ENCODE measurements at regions not wholly inside any gene's neighbourhood (a gene's known extent, or its start where the extent isn't known, plus 50 kb on each side); places are given as distances from the start of the nearest gene placed in this dataset.

DNA sequence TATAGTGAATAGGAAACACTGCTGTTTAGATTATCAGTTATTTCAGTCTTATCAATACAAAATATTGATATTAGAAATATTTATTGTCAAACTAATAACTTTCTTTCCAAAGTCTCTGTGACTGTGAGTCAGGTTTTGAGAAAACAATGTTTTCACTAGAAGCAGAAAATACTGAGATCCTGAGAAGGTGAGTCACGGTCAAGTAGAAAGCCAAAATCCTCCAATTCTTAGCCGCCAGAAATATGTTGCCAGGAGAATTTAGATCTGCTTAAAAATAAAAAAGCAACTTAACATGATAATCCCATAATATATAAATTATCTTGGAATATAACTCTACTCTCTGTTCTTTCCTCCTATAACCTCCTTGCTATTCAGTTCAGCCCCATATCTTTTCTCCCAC lies 181.9 kb upstream of the NRXN1 start:
- DNase-seq = no peak
- Mint-ChIP-seq H3K4me1 (ENCODE audit: low read depth) (no peaks in the 10 kb centered on the region), H3K9me3 (peaks cover 6% of the 10 kb centered on the region), H3K27me3 (ENCODE audit: insufficient read depth) (no peaks in the 10 kb centered on the region; the same call in 1 of the 2 replicates), H3K4me3 (no peak overlapping the region), H3K27ac (no peak overlapping the region), H3K36me3 (ENCODE audit: low read depth) (no peaks in the 10 kb centered on the region)
- TF ChIP-seq CTCF (IDR thresholded peaks at IDR 0.05) = no peak

DNA sequence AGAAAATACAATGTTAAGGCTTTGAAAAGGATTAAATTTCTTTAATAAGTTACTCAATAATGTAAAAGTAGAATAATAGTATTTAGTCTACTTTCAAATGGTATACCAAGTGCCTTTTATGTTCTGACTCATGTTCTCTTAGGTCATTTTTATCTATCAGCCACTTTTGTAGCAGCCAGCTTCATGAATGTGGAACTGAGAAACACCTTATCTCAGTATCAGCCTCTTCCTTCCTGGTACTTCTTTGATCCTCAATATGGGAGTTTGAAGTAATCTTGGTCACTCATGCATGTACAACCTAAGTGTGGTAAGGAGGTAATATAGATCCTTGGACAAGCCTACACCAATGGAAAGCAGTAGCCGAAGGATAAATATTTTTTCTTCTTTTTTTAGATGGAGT lies 180.4 kb upstream of the NRXN1 start:
- Mint-ChIP-seq H3K9me3 (peaks cover 6% of the 10 kb centered on the region), H3K27me3 (ENCODE audit: insufficient read depth) (no peaks in the 10 kb centered on the region; the same call in 1 of the 2 replicates), H3K4me3 (no peak overlapping the region), H3K36me3 (ENCODE audit: low read depth) (no peaks in the 10 kb centered on the region), H3K27ac (no peak overlapping the region), H3K4me1 (ENCODE audit: low read depth) (no peaks in the 10 kb centered on the region)
- TF ChIP-seq CTCF (IDR thresholded peaks at IDR 0.05) = no peak
- no peak for DNase-seq

DNA sequence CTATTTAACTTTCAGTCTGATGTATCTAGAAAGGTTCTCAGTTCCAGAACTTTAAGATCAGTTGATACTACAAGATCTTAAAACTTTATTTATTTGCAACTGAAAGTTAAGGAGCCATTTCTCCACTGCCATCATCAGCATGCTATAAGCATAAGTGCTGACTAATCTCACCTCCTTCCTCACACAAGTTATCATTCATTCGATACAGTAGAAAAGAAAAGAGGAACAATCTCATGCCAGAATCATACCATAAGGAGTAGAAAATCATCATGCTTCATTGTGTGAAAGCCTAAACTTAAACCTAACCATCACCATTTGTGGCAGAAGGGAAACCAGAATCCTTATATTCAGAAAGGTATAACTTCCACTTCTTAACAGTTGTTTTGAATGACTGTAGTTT lies 176.6 kb upstream of the NRXN1 start:
- DNase-seq = no peak
- no peak overlapping the region for H3K4me3 Mint-ChIP-seq
- no peaks in the 10 kb centered on the region for H3K27me3 Mint-ChIP-seq (ENCODE audit: insufficient read depth)
- no peaks in the 10 kb centered on the region for H3K4me1 Mint-ChIP-seq (ENCODE audit: low read depth)
- peaks cover 16% of the 10 kb centered on the region for H3K9me3 Mint-ChIP-seq
- TF ChIP-seq CTCF (IDR thresholded peaks at IDR 0.05) = no peak
- no peaks in the 10 kb centered on the region for H3K36me3 Mint-ChIP-seq (ENCODE audit: low read depth)
- H3K27ac Mint-ChIP-seq = no peak overlapping the region

DNA sequence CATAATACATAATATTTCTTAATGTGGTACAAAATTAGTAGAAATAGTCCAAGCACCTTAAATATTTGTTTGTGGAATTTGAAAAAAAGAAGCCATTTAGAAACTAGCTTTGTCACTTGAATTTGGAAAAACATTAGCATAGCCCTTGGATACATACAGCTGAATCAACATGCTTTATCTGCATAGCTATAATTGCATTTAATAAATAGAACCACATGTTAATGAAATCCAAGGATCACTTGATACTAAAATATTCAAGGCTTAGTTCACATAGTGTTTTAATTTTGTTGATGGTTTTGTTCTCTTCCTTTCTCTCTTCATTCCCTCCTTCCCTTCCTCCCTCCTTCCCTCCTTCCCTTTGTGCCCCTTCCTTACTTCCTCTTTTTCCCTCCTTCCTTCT lies 169.4 kb upstream of the NRXN1 start:
- Mint-ChIP-seq H3K9me3 (peaks cover 14% of the 10 kb centered on the region; the same call in 1 of the 2 replicates), H3K4me1 (ENCODE audit: low read depth) (no peaks in the 10 kb centered on the region), H3K27ac (no peak overlapping the region), H3K27me3 (ENCODE audit: insufficient read depth) (peaks cover 1% of the 10 kb centered on the region; the same call in 1 of the 2 replicates), H3K4me3 (no peak overlapping the region), H3K36me3 (ENCODE audit: low read depth) (no peaks in the 10 kb centered on the region)
- DNase-seq = no peak
- no peak for TF ChIP-seq CTCF (IDR thresholded peaks at IDR 0.05)

GRCh38 chr2:51194656-51195055 lies 162.7 kb upstream of the NRXN1 start:
- TF ChIP-seq CTCF (IDR thresholded peaks at IDR 0.05) = no peak
- H3K27me3 Mint-ChIP-seq (ENCODE audit: insufficient read depth) = peaks cover 3% of the 10 kb centered on the region

DNA sequence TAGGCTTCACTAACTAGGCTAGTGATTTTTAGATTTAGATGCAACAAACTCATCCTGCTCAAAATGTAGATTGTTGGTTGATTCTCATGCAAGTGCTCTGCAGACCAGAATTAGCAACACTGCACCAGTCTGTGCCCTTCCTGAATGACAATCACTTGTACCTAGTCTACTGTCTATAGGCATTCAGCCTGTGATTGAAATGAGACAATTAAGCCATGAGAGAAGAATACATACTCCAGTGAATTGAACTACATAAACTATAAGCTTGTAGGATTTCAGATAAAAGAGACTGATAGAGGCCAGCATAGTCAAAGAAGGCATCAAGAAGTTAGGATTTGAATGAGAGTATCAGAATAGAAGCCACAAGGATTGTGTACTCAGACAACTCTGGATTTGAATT lies 138.3 kb upstream of the NRXN1 start:
- Mint-ChIP-seq H3K27me3 (ENCODE audit: insufficient read depth) (no peaks in the 10 kb centered on the region), H3K36me3 (ENCODE audit: low read depth) (peaks cover 6% of the 10 kb centered on the region; the same call in 1 of the 2 replicates), H3K9me3 (peaks cover 44% of the 10 kb centered on the region), H3K27ac (no peak overlapping the region), H3K4me3 (no peak overlapping the region), H3K4me1 (ENCODE audit: low read depth) (no peaks in the 10 kb centered on the region)
- no peak for TF ChIP-seq CTCF (IDR thresholded peaks at IDR 0.05)
- DNase-seq = no peak

More at GRCh38 chr2:51194656-51195055, 162.7 kb upstream of the NRXN1 start:
- Mint-ChIP-seq H3K27ac (no peak overlapping the region), H3K4me1 (ENCODE audit: low read depth) (no peaks in the 10 kb centered on the region), H3K36me3 (ENCODE audit: low read depth) (peaks cover 4% of the 10 kb centered on the region; the same call in 1 of the 2 replicates), H3K4me3 (no peak overlapping the region), H3K9me3 (peaks cover 46% of the 10 kb centered on the region)
- DNase-seq = no peak

Data from HFFc6 (cell line).